B cell (primary cell): ENCODE measurements at regions not wholly inside any gene's neighbourhood (a gene's known extent, or its start where the extent isn't known, plus 50 kb on each side); places are given as distances from the start of the nearest gene placed in this dataset.

Experiments used
- ATAC-seq: fragments of 200-7000 bp; cut with Tn5 transposase; one replicate; pipeline ENCODE4 v1.10.0; 2021; ENCODE audit warnings: low read depth, mild to moderate bottlenecking, moderate number of reproducible peaks, moderate library complexity
- CTCF ChIA-PET: fragments of 350-600 bp; sonication (Branson Sonifier 250); formaldehyde crosslinking; loops from one replicate; lab custom pipeline; 2021; ENCODE audit warnings: antibody characterized with exemption, inconsistent platforms; lab: Charles Lee
- POLR2A ChIA-PET: fragments of 350-600 bp; sonication (Branson Sonifier 250); formaldehyde crosslinking; loops from one replicate; lab custom pipeline; 2021; ENCODE audit warnings: antibody characterized with exemption; lab: Charles Lee
- DNase-seq: peaks from one replicate; pipeline ENCODE4 v3.0.0; 2013
- H2AFZ ChIP-seq: 2 replicates; pipeline ENCODE4 v1.6.1; 2012; ENCODE audit warnings: mild to moderate bottlenecking, low read depth, low read length; ENCODE audit not compliant: insufficient read depth, poor library complexity, severe bottlenecking
- H3K27ac ChIP-seq, 2 donors: 1 replicate in 1 of 2; 2 replicates in 1 of 2; pipeline ENCODE4 v1.5.1; 2012 to 2013; ENCODE audit warnings: low read length in 2 of 2, mild to moderate bottlenecking in 2 of 2, moderate library complexity in 1 of 2
- H3K27me3 ChIP-seq, 4 experiments: fragments of 200-600 bp in 1 of 4; sonication (generic) in 1 of 4; replicated peaks in 1 of 4; 1 replicate in 2 of 4; 2 replicates in 2 of 4; pipeline versions ENCODE4 v1.6.1 to v1.7.0; 2013 to 2016; ENCODE audit warnings: low read length in 3 of 4, mild to moderate bottlenecking in 2 of 4, mixed read lengths in 1 of 4, moderate library complexity in 1 of 4; ENCODE audit not compliant: insufficient read depth in 4 of 4, control insufficient read depth in 3 of 4; ENCODE audit errors: control extremely low read depth in 1 of 4
- H3K36me3 ChIP-seq, 2 experiments: replicated peaks in 1 of 2; 1 replicate in 1 of 2; 2 replicates in 1 of 2; pipeline versions ENCODE4 v1.6.1 to v1.7.1; 2013; ENCODE audit warnings: low read length in 1 of 2; ENCODE audit not compliant: insufficient read depth in 2 of 2, control insufficient read depth in 1 of 2; ENCODE audit errors: control extremely low read depth in 1 of 2, extremely low read depth in 1 of 2
- H3K4me1 ChIP-seq, 2 donors: fragments of 200-600 bp in 1 of 2; sonication (generic) in 1 of 2; 1 replicate in 1 of 2; 2 replicates in 1 of 2; pipeline versions ENCODE4 v1.5.1 to v1.6.1; 2013 to 2017; ENCODE audit warnings: low read length in 2 of 2; ENCODE audit not compliant: control insufficient read depth in 2 of 2, insufficient read depth in 2 of 2
- H3K4me2 ChIP-seq: replicated peaks from 2 replicates; pipeline ENCODE3; 2012; ENCODE audit warnings: mild to moderate bottlenecking, low read depth, low read length; ENCODE audit not compliant: poor library complexity, severe bottlenecking
- H3K4me3 ChIP-seq, 5 experiments: fragments of 200-600 bp in 1 of 5; sonication (generic) in 1 of 5; 1 replicate in 3 of 5; 2 replicates in 2 of 5; pipeline versions ENCODE4 v1.5.1 to v1.7.0; 2011 to 2016; ENCODE audit warnings: low read length in 4 of 5, mild to moderate bottlenecking in 4 of 5, low read depth in 2 of 5, control low read depth in 1 of 5, moderate library complexity in 1 of 5; ENCODE audit not compliant: insufficient read depth in 1 of 5; ENCODE audit errors: control extremely low read depth in 1 of 5, extremely low read depth in 1 of 5
- H3K79me2 ChIP-seq: fragments of 200-600 bp; sonication (generic); one replicate; pipeline ENCODE4 v1.6.0; 2016; ENCODE audit warnings: low read length; ENCODE audit not compliant: control insufficient read depth, insufficient read depth
- H3K9ac ChIP-seq: fragments of 200-600 bp; sonication (generic); 2 replicates; pipeline ENCODE4 v1.6.1; 2017; ENCODE audit warnings: mild to moderate bottlenecking, low read length, moderate library complexity
- H3K9me3 ChIP-seq, 3 donors: one replicate each; pipeline versions ENCODE4 v1.6.1 to v1.7.1; 2013; ENCODE audit warnings: low read length in 2 of 3; ENCODE audit not compliant: control insufficient read depth in 2 of 3, insufficient read depth in 1 of 3; ENCODE audit errors: control extremely low read depth in 1 of 3
- H4K20me1 ChIP-seq: 2 replicates; pipeline ENCODE4 v1.6.0; 2012; ENCODE audit warnings: mild to moderate bottlenecking, low read length; ENCODE audit not compliant: insufficient read depth, control insufficient read depth, poor library complexity, severe bottlenecking
- H3K27ac Mint-ChIP-seq: one replicate; pipeline ENCODE4 v1.8.0; 2021; ENCODE audit warnings: mixed read lengths
- H3K27me3 Mint-ChIP-seq: one replicate; pipeline ENCODE4 v1.8.0; 2021; ENCODE audit warnings: mixed read lengths
- H3K4me1 Mint-ChIP-seq: one replicate; pipeline ENCODE4 v1.8.0; 2021; ENCODE audit warnings: mixed read lengths
- H3K4me3 Mint-ChIP-seq: one replicate; pipeline ENCODE4 v1.8.0; 2021; ENCODE audit warnings: mixed read lengths
- H3K9me3 Mint-ChIP-seq: one replicate; pipeline ENCODE4 v1.8.0; 2022; ENCODE audit warnings: mixed read lengths; ENCODE audit not compliant: insufficient read depth
- EZH2 ChIP-seq: IDR thresholded peaks from 2 replicates; pipeline ENCODE4 v1.6.1; 2012; ENCODE audit warnings: borderline replicate concordance, low read depth, mild to moderate bottlenecking, moderate library complexity, low read length; ENCODE audit not compliant: insufficient read depth, poor library complexity, severe bottlenecking
- WGBS: methylation state at CpG from one replicate; pipeline ENCODE4 v1.1.5; 2013; ENCODE audit warnings: missing lambda C conversion rate; ENCODE audit not compliant: insufficient coverage; 5-methylcytosine and 5-hydroxymethylcytosine counted together
- intact Hi-C: fragments of 100-400 bp; cut with micrococcal nuclease; formaldehyde crosslinking; loops from one replicate; pipeline ENCODE4 v1.10.0; 2022
- TF ChIP-seq, protein P1 (sequence below): fragments of 200-600 bp; IDR thresholded peaks from one replicate; pipeline ENCODE4 v1.8.0; 2022; ENCODE audit warnings: antibody characterized with exemption, mild to moderate bottlenecking

- 57% methylated on average over 1 of the region's 2 CpGs for WGBS
- no peak overlapping the region for H3K4me2 ChIP-seq
- intact Hi-C loops = no loop called here
Observed at GRCh38 chr6:141403827-141404226, 728.9 kb upstream of the GJE1 start.

DNA sequence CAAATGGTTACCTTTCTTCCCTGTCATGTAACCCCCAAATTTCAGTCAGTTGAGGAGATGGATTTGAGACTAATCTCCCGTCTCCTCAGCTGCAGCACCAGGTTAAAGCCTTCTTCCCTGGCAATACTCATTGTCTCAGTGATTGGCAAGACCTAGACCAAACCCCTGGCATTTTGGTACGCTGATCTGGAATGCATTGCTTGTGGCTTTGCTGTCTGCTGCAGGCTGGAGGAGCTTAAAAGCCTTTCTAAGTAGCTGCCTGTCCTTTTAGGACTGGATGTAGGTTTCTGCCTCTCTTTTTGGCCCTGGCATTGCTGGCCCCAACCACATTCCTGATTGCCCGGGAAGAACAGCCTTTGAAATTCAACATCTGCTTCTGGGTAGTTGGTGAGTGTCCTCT is 729.6 kb upstream of the GJE1 start:
- intact Hi-C loops = no loop called here
- no peak overlapping the region for H3K27ac Mint-ChIP-seq
- H4K20me1 ChIP-seq = no peaks in the 10 kb centered on the region
- peak overlapping the region; percentile 11 for H2AFZ ChIP-seq
- H3K79me2 ChIP-seq = no peaks in the 10 kb centered on the region
- H3K27me3 ChIP-seq = no peaks in the 10 kb centered on the region
- H3K9me3 Mint-ChIP-seq = peaks cover 4% of the 10 kb centered on the region
- ChIA-PET CTCF (no interaction called here), POLR2A (no interaction called here)
- H3K27me3 Mint-ChIP-seq = no peaks in the 10 kb centered on the region
- no peak for TF ChIP-seq EZH2
- TF ChIP-seq, protein P1, sequence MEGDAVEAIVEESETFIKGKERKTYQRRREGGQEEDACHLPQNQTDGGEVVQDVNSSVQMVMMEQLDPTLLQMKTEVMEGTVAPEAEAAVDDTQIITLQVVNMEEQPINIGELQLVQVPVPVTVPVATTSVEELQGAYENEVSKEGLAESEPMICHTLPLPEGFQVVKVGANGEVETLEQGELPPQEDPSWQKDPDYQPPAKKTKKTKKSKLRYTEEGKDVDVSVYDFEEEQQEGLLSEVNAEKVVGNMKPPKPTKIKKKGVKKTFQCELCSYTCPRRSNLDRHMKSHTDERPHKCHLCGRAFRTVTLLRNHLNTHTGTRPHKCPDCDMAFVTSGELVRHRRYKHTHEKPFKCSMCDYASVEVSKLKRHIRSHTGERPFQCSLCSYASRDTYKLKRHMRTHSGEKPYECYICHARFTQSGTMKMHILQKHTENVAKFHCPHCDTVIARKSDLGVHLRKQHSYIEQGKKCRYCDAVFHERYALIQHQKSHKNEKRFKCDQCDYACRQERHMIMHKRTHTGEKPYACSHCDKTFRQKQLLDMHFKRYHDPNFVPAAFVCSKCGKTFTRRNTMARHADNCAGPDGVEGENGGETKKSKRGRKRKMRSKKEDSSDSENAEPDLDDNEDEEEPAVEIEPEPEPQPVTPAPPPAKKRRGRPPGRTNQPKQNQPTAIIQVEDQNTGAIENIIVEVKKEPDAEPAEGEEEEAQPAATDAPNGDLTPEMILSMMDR = no peak
- no peak overlapping the region for H3K9ac ChIP-seq
- no peak overlapping the region for H3K4me2 ChIP-seq
- peaks cover 12% of the 10 kb centered on the region for H3K4me1 Mint-ChIP-seq
- DNase-seq (no peak), ATAC-seq (no peak)
- H3K4me3 ChIP-seq = no peak overlapping the region
- H3K4me3 Mint-ChIP-seq = no peak overlapping the region
- H3K4me1 ChIP-seq = no peaks in the 10 kb centered on the region
- no peak overlapping the region for H3K27ac ChIP-seq
- peaks cover 0 to 4% (median under 1%) of the 10 kb centered on the region in 3 donors for H3K9me3 ChIP-seq
- H3K36me3 ChIP-seq = no peaks in the 10 kb centered on the region
- whole genome bisulfite sequencing = 83% methylated on average over 2 of the region's 3 CpGs

More at GRCh38 chr6:141403827-141404226, 728.9 kb upstream of the GJE1 start:
- Histone ChIP-seq H3K79me2 (no peaks in the 10 kb centered on the region), H3K4me1 (no peaks in the 10 kb centered on the region), H3K36me3 (no peaks in the 10 kb centered on the region), H3K27me3 (no peaks in the 10 kb centered on the region), H3K4me3 (no peak overlapping the region), H2AFZ (no peak overlapping the region), H3K9me3 (peaks cover 0 to 10% (median 3%) of the 10 kb centered on the region in 3 donors), H3K27ac (no peak overlapping the region), H3K9ac (no peak overlapping the region), H4K20me1 (no peaks in the 10 kb centered on the region)
- H3K4me3 Mint-ChIP-seq = no peak overlapping the region
- CTCF ChIA-PET = no interaction called here
- POLR2A ChIA-PET = no interaction called here
- DNase-seq (no peak), ATAC-seq (no peak)
- H3K4me1 Mint-ChIP-seq = peaks cover 12% of the 10 kb centered on the region
- H3K27ac Mint-ChIP-seq = no peak overlapping the region
- H3K9me3 Mint-ChIP-seq = peaks cover 8% of the 10 kb centered on the region
- H3K27me3 Mint-ChIP-seq = no peaks in the 10 kb centered on the region
- TF ChIP-seq, protein P1 = no peak
- no peak for TF ChIP-seq EZH2
